Panc1 (cell line): ENCODE measurements at regions not wholly inside any gene's neighbourhood (a gene's known extent, or its start where the extent isn't known, plus 50 kb on each side); places are given as distances from the start of the nearest gene placed in this dataset.

Experiments
- SIN3A ChIP-seq: IDR thresholded peaks from 2 replicates; pipeline ENCODE4 v1.6.1; 2012; ENCODE audit warnings: low read depth, mild to moderate bottlenecking, low read length, moderate library complexity, borderline replicate concordance; ENCODE audit not compliant: insufficient read depth
- TF ChIP-seq, protein P1 (sequence below): fragments of 450-650 bp; IDR thresholded peaks from 2 replicates; pipeline ENCODE4 v1.5.1; 2017; ENCODE audit warnings: mild to moderate bottlenecking

DNA sequence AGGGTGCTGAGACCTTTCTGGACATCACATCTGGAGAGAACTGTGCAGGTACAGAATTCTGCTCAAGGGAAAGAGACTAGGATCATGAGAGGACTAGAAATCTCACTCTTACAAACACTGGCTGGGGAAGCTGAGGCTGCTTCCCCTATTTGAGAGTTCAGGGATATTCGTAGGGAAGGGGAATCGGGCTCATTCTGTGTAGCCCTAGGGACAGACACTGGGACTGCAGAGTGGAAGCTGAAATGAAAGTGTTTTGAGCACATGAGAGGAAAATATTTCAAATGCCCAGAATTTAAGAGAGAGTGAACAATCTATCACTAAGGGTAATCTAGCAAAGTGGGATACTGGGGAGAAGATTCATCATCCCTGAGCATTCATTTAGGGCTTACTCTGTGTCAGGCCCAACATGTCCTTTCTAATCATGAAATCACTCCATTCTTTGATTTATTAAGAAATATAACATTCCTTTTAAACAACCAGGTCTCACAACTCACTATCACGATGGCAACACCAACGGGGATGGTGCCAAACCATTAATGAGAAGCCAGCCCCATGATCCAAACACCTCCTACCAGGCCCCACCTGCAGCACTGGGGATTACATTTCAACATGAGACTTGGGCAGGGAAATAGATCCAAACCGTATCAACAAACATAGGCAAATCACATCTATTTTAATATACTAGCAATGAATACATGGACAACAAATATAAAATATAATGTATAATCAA is 63.0 kb downstream of the CPN2 start:
- TF ChIP-seq, protein P1, sequence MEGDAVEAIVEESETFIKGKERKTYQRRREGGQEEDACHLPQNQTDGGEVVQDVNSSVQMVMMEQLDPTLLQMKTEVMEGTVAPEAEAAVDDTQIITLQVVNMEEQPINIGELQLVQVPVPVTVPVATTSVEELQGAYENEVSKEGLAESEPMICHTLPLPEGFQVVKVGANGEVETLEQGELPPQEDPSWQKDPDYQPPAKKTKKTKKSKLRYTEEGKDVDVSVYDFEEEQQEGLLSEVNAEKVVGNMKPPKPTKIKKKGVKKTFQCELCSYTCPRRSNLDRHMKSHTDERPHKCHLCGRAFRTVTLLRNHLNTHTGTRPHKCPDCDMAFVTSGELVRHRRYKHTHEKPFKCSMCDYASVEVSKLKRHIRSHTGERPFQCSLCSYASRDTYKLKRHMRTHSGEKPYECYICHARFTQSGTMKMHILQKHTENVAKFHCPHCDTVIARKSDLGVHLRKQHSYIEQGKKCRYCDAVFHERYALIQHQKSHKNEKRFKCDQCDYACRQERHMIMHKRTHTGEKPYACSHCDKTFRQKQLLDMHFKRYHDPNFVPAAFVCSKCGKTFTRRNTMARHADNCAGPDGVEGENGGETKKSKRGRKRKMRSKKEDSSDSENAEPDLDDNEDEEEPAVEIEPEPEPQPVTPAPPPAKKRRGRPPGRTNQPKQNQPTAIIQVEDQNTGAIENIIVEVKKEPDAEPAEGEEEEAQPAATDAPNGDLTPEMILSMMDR = no peak
- TF ChIP-seq SIN3A = no peak
